Loucy (cell line): ENCODE measurements at regions not wholly inside any gene's neighbourhood (a gene's known extent, or its start where the extent isn't known, plus 50 kb on each side); places are given as distances from the start of the nearest gene placed in this dataset.

Experiments
- H2AFZ ChIP-seq: fragments of 200-600 bp; sonication (generic); 2 replicates; pipeline ENCODE4 v1.6.0; 2016; ENCODE audit warnings: antibody characterized with exemption, mild to moderate bottlenecking, low read length, moderate library complexity
- H3F3A ChIP-seq: fragments of 200-600 bp; 2 replicates; pipeline ENCODE4 v1.6.0; 2016; ENCODE audit warnings: antibody characterized with exemption, low read depth, mild to moderate bottlenecking
- H3K27me3 ChIP-seq: fragments of 200-600 bp; sonication (generic); 2 replicates; pipeline ENCODE4 v1.6.1; 2014; ENCODE audit warnings: low read length, mild to moderate bottlenecking; ENCODE audit not compliant: insufficient read depth, poor library complexity, severe bottlenecking
- H3K36me3 ChIP-seq: fragments of 200-600 bp; sonication (generic); 2 replicates; pipeline ENCODE4 v1.6.1; 2016; ENCODE audit warnings: low read length; ENCODE audit not compliant: insufficient read depth
- H3K4me1 ChIP-seq: fragments of 200-600 bp; sonication (generic); 2 replicates; pipeline ENCODE4 v1.5.1; 2014; ENCODE audit warnings: low read length, mild to moderate bottlenecking; ENCODE audit not compliant: insufficient read depth, poor library complexity, severe bottlenecking
- H3K4me2 ChIP-seq: fragments of 200-600 bp; sonication (generic); 2 replicates; pipeline ENCODE4 v1.6.0; 2014; ENCODE audit warnings: antibody characterized with exemption, low read length, low read depth, mild to moderate bottlenecking; ENCODE audit not compliant: poor library complexity, severe bottlenecking
- H3K4me3 ChIP-seq: fragments of 200-600 bp; sonication (generic); 2 replicates; pipeline ENCODE4 v1.5.1; 2014; ENCODE audit warnings: low read length, mild to moderate bottlenecking, mixed read lengths; ENCODE audit not compliant: poor library complexity, severe bottlenecking
- H3K79me2 ChIP-seq: fragments of 200-600 bp; sonication (generic); 2 replicates; pipeline ENCODE4 v1.6.1; 2014; ENCODE audit warnings: low read length; ENCODE audit not compliant: insufficient read depth
- H3K9ac ChIP-seq: fragments of 200-600 bp; sonication (generic); 2 replicates; pipeline ENCODE4 v1.6.0; 2014; ENCODE audit warnings: mild to moderate bottlenecking, low read depth, low read length, moderate library complexity; ENCODE audit not compliant: poor library complexity, severe bottlenecking
- H3K9me2 ChIP-seq: fragments of 200-600 bp; sonication (generic); replicated peaks from 2 replicates; pipeline ENCODE4 v1.6.1; 2016; ENCODE audit warnings: low read depth, low read length, mixed read lengths
- H3K9me3 ChIP-seq: fragments of 200-600 bp; sonication (generic); 2 replicates; pipeline ENCODE4 v1.6.1; 2014; ENCODE audit warnings: mild to moderate bottlenecking, antibody characterized with exemption, low read length, low read depth; ENCODE audit not compliant: insufficient read depth
- H4K20me1 ChIP-seq: fragments of 200-600 bp; sonication (generic); 2 replicates; pipeline ENCODE4 v1.6.0; 2014; ENCODE audit warnings: antibody characterized with exemption, low read length, mild to moderate bottlenecking; ENCODE audit not compliant: insufficient read depth, poor library complexity, severe bottlenecking
- EZH2phosphoT487 ChIP-seq: fragments of 200-600 bp; IDR thresholded peaks from 2 replicates; pipeline ENCODE4 v1.6.1; 2018; ENCODE audit warnings: antibody characterized with exemption, mild to moderate bottlenecking, moderate library complexity, borderline replicate concordance
- TF ChIP-seq, protein P1 (sequence below): fragments of 200-600 bp; sonication (generic); conservative IDR thresholded peaks from 2 replicates; pipeline ENCODE4 v1.5.1; 2014; ENCODE audit warnings: mild to moderate bottlenecking, antibody characterized with exemption, low read length

- no peaks in the 10 kb centered on the region for H4K20me1 ChIP-seq
- TF ChIP-seq, protein P1, sequence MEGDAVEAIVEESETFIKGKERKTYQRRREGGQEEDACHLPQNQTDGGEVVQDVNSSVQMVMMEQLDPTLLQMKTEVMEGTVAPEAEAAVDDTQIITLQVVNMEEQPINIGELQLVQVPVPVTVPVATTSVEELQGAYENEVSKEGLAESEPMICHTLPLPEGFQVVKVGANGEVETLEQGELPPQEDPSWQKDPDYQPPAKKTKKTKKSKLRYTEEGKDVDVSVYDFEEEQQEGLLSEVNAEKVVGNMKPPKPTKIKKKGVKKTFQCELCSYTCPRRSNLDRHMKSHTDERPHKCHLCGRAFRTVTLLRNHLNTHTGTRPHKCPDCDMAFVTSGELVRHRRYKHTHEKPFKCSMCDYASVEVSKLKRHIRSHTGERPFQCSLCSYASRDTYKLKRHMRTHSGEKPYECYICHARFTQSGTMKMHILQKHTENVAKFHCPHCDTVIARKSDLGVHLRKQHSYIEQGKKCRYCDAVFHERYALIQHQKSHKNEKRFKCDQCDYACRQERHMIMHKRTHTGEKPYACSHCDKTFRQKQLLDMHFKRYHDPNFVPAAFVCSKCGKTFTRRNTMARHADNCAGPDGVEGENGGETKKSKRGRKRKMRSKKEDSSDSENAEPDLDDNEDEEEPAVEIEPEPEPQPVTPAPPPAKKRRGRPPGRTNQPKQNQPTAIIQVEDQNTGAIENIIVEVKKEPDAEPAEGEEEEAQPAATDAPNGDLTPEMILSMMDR = no peak
- TF ChIP-seq EZH2phosphoT487 = no peak
- H3F3A ChIP-seq = no peaks in the 10 kb centered on the region
- no peak overlapping the region for H2AFZ ChIP-seq
- no peaks in the 10 kb centered on the region for H3K79me2 ChIP-seq
- no peaks in the 10 kb centered on the region for H3K9me3 ChIP-seq
- no peak overlapping the region for H3K4me2 ChIP-seq
- no peaks in the 10 kb centered on the region for H3K9me2 ChIP-seq
- no peak overlapping the region for H3K9ac ChIP-seq
- H3K27me3 ChIP-seq = no peaks in the 10 kb centered on the region
- no peaks in the 10 kb centered on the region for H3K4me1 ChIP-seq
- H3K4me3 ChIP-seq = no peak overlapping the region
- no peaks in the 10 kb centered on the region for H3K36me3 ChIP-seq
These were observed 270.2 kb downstream of the IRS2 start for GRCh38 chr13:109516186-109516585.

DNA sequence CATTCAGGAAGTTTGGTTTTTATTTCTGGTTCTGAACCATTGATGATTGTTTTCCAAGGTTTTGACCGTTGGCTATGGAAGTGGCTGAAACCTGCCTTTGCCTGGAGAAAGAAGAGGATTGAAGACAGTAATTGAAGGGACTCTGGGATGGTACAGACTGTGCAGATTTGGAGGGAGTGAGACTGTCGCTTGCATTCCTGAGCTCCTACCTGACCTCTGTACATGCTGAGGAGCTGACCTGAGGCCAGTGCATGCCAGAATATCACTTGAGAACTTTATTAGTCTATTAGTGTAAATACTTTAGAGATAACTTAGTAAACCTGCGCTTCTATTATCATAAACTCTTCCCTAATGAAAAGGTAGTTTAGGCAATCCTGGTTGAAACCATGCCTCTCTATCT, 276.4 kb downstream of the IRS2 start:
- no peaks in the 10 kb centered on the region for H3K4me1 ChIP-seq
- H3K36me3 ChIP-seq = no peaks in the 10 kb centered on the region
- H3K4me2 ChIP-seq = no peak overlapping the region
- TF ChIP-seq, protein P1 = no peak
- TF ChIP-seq EZH2phosphoT487 = no peak
- H3K9me3 ChIP-seq = no peaks in the 10 kb centered on the region
- no peaks in the 10 kb centered on the region for H3K27me3 ChIP-seq
- H3K9me2 ChIP-seq = no peaks in the 10 kb centered on the region
- H3F3A ChIP-seq = no peaks in the 10 kb centered on the region
- no peaks in the 10 kb centered on the region for H3K79me2 ChIP-seq
- no peak overlapping the region for H3K9ac ChIP-seq
- H4K20me1 ChIP-seq = no peaks in the 10 kb centered on the region
- H3K4me3 ChIP-seq = no peak overlapping the region
- H2AFZ ChIP-seq = no peak overlapping the region

- no peaks in the 10 kb centered on the region for H3F3A ChIP-seq
- no peaks in the 10 kb centered on the region for H3K79me2 ChIP-seq
- H3K9ac ChIP-seq = no peak overlapping the region
- H3K4me1 ChIP-seq = no peaks in the 10 kb centered on the region
- no peaks in the 10 kb centered on the region for H3K36me3 ChIP-seq
- H3K9me2 ChIP-seq = no peaks in the 10 kb centered on the region
- H3K4me2 ChIP-seq = no peak overlapping the region
- H3K9me3 ChIP-seq = no peaks in the 10 kb centered on the region
- H3K4me3 ChIP-seq = no peak overlapping the region
- H4K20me1 ChIP-seq = no peaks in the 10 kb centered on the region
- H2AFZ ChIP-seq = no peak overlapping the region
- H3K27me3 ChIP-seq = no peaks in the 10 kb centered on the region
- TF ChIP-seq EZH2phosphoT487 = no peak
- TF ChIP-seq, protein P1 = no peak
These were observed 277.1 kb downstream of the IRS2 start for GRCh38 chr13:109509154-109509900.
